GM12875 (cell line): ENCODE measurements at regions not wholly inside any gene's neighbourhood (a gene's known extent, or its start where the extent isn't known, plus 50 kb on each side); places are given as distances from the start of the nearest gene placed in this dataset.
"Not testable (repeated sequence)": the region's sequence is repeated elsewhere in the genome, so short reads cannot be mapped to it uniquely, and the experiment has no call there.

Experiments used
- H3K4me3 ChIP-seq: one replicate; pipeline ENCODE4 v1.5.1; 2011; ENCODE audit warnings: low read depth, low read length, control low read depth
- CTCF ChIP-seq: IDR thresholded peaks from 2 replicates; pipeline ENCODE4 v1.5.1; 2011; ENCODE audit warnings: low read depth, mild to moderate bottlenecking, control low read depth, inconsistent platforms, low read length, moderate library complexity, borderline replicate concordance; ENCODE audit not compliant: insufficient read depth

- H3K4me3 ChIP-seq, result no peak overlapping the region
- TF ChIP-seq CTCF, result no peak
Observed at GRCh38 chr5:96113170-96113939, 151.7 kb upstream of the ELL2 start.

- H3K4me3 ChIP-seq, result no peak overlapping the region
- TF ChIP-seq CTCF, result no peak
Observed at GRCh38 chr5:96112703-96113102, 151.1 kb upstream of the ELL2 start.

GRCh38 chr5:96112123-96112670 lies 150.5 kb upstream of the ELL2 start:
- no peak overlapping the region for H3K4me3 ChIP-seq
- TF ChIP-seq CTCF, result no peak

- H3K4me3 ChIP-seq, result no peak overlapping the region
- no peak for TF ChIP-seq CTCF
Observed at GRCh38 chr5:96111080-96111756, 149.6 kb upstream of the ELL2 start.

GRCh38 chr5:96110300-96110699 lies 148.6 kb upstream of the ELL2 start:
- no peak overlapping the region for H3K4me3 ChIP-seq
- no peak for TF ChIP-seq CTCF

GRCh38 chr5:96108629-96109028 lies 147.0 kb upstream of the ELL2 start:
- not testable (repeated sequence) for H3K4me3 ChIP-seq

- not testable (repeated sequence) for H3K4me3 ChIP-seq
Observed at GRCh38 chr5:96103829-96104228, 142.2 kb upstream of the ELL2 start.
